ENCODE measurements at regions not wholly inside any gene's neighbourhood (a gene's known extent, or its start where the extent isn't known, plus 50 kb on each side); places are given as distances from the start of the nearest gene placed in this dataset.

- no peak for DNase-seq
Observed at GRCh38 chr15:95822961-95823360, 507.5 kb upstream of the NR2F2 start.

GRCh38 chr15:95825208-95825607 is 505.3 kb upstream of the NR2F2 start:
- DNase-seq, result no peak

- no peak for DNase-seq
Observed at GRCh38 chr15:95825671-95826411, 504.7 kb upstream of the NR2F2 start.

GRCh38 chr15:95826412-95827195 is 503.9 kb upstream of the NR2F2 start:
- DNase-seq, result no peak

GRCh38 chr15:95829062-95829461 is 501.4 kb upstream of the NR2F2 start:
- DNase-seq, result no peak

GRCh38 chr15:95830281-95830680 is 500.2 kb upstream of the NR2F2 start:
- no peak for DNase-seq

GRCh38 chr15:95832668-95833067 is 497.8 kb upstream of the NR2F2 start:
- no peak for DNase-seq

- DNase-seq, result no peak
Observed at GRCh38 chr15:95834028-95834804, 496.3 kb upstream of the NR2F2 start.

- no peak for DNase-seq
Observed at GRCh38 chr15:95836536-95836935, 494.0 kb upstream of the NR2F2 start.

- DNase-seq, result no peak
Observed at GRCh38 chr15:95837341-95838004, 493.0 kb upstream of the NR2F2 start.

GRCh38 chr15:95839367-95839782 is 491.1 kb upstream of the NR2F2 start:
- DNase-seq, result no peak

- no peak for DNase-seq
Observed at GRCh38 chr15:95840004-95840403, 490.5 kb upstream of the NR2F2 start.

GRCh38 chr15:95840855-95841254 is 489.6 kb upstream of the NR2F2 start:
- DNase-seq, result no peak

- no peak for DNase-seq
Observed at GRCh38 chr15:95842576-95842975, 487.9 kb upstream of the NR2F2 start.

- no peak for DNase-seq
Observed at GRCh38 chr15:95843241-95843910, 487.1 kb upstream of the NR2F2 start.

- DNase-seq, result no peak
Observed at GRCh38 chr15:95845862-95846515, 484.5 kb upstream of the NR2F2 start.

GRCh38 chr15:95848126-95848525 is 482.4 kb upstream of the NR2F2 start:
- DNase-seq, result no peak

GRCh38 chr15:95850837-95851236 is 479.7 kb upstream of the NR2F2 start:
- no peak for DNase-seq

GRCh38 chr15:95853350-95853749 is 477.1 kb upstream of the NR2F2 start:
- no peak for DNase-seq

- DNase-seq, result no peak
Observed at GRCh38 chr15:95857124-95857757, 473.3 kb upstream of the NR2F2 start.

- no peak for DNase-seq
Observed at GRCh38 chr15:95857758-95858157, 472.7 kb upstream of the NR2F2 start.

Data from activated CD4-positive, alpha-beta T cell treated with anti-CD3 and anti-CD28 coated beads for 1 hour (primary cell).